ENCODE measurements at regions not wholly inside any gene's neighbourhood (a gene's known extent, or its start where the extent isn't known, plus 50 kb on each side); places are given as distances from the start of the nearest gene placed in this dataset.

DNA sequence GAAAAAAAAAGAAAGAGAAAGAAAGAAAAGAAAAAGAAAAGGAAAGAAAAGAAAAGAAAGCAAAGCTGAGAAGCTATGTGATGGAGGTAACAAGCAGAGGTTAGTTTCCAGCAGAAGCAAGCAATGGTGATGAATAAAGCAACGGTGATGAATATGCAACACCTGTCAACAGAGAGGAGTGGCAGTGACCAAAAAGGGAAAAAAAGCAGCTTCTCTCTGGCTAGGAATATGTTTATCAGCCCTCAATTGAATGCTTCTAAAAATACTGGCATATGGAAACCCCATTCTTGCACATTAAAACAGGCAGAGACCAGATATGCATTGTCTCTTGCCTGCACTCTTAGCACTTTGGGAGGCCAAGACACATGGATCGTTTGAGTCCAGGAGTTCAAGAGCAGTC, 100.9 kb downstream of the GJA1 start:
- DNase-seq (no peak), ATAC-seq (no peak)
- in situ Hi-C loops (cut with MboI; ENCODE audit: low sequenced_read_pairs in 4 of 4): no loop called here
- Histone ChIP-seq H3K36me3 (no peaks in the 10 kb centered on the region), H3K4me1 (no peaks in the 10 kb centered on the region), H3K27me3 (no peaks in the 10 kb centered on the region), H3K27ac (no peak overlapping the region), H3K9me3 (no peaks in the 10 kb centered on the region), H3K4me3 (no peak overlapping the region)
- intact Hi-C loops (cut with DNase I; ENCODE audit: low total_unique reads): no loop called here
- TF ChIP-seq POLR2A (IDR thresholded peaks at IDR 0.05) (no peak), CTCF (IDR thresholded peaks at IDR 0.05 in 4 of 5, conservative IDR thresholded peaks at IDR 0.05 in 1 of 5) (no peak)

DNA sequence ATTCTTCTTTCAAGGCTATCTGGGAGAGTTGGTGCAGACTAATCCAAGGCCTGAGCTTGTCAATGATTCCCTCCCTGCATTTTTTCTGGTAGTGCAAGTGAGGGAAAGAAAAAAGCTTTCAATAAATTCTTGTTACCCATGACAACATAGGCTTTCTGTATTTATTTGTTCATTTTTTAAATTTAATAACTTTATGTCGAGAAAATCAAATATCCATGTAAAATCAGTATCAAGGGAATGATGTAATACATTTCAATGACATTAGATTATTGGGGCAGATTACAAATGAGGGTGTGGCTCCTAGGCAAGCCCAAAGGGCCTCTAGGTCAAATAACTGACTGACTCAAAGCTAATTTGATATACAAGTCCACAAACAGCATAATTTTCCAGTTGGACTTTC, 104.0 kb downstream of the GJA1 start:
- no peaks in the 10 kb centered on the region for H3K4me1 ChIP-seq
- no peak overlapping the region for H3K4me3 ChIP-seq
- H3K9me3 ChIP-seq: no peaks in the 10 kb centered on the region
- H3K27ac ChIP-seq: no peak overlapping the region
- in situ Hi-C loops (cut with MboI; ENCODE audit: low sequenced_read_pairs in 4 of 4): no loop called here
- intact Hi-C loops (cut with DNase I; ENCODE audit: low total_unique reads): no loop called here
- no peaks in the 10 kb centered on the region for H3K27me3 ChIP-seq
- no peaks in the 10 kb centered on the region for H3K36me3 ChIP-seq
- no peak for TF ChIP-seq CTCF (IDR thresholded peaks at IDR 0.05 in 4 of 5, conservative IDR thresholded peaks at IDR 0.05 in 1 of 5)
- TF ChIP-seq POLR2A (IDR thresholded peaks at IDR 0.05): no peak
- no peak for ATAC-seq
- DNase-seq: no peak

- ATAC-seq (no peak), DNase-seq (no peak)
- TF ChIP-seq CTCF (IDR thresholded peaks at IDR 0.05 in 4 of 5, conservative IDR thresholded peaks at IDR 0.05 in 1 of 5) (no peak), POLR2A (IDR thresholded peaks at IDR 0.05) (no peak)
- intact Hi-C loops (cut with DNase I; ENCODE audit: low total_unique reads) (no loop called here), in situ Hi-C loops (cut with MboI; ENCODE audit: low sequenced_read_pairs in 4 of 4) (no loop called here)
- H3K27me3 ChIP-seq: no peaks in the 10 kb centered on the region
- H3K27ac ChIP-seq: no peak overlapping the region
- H3K4me1 ChIP-seq: no peaks in the 10 kb centered on the region
- H3K36me3 ChIP-seq: no peaks in the 10 kb centered on the region
- H3K4me3 ChIP-seq: no peak overlapping the region
- no peaks in the 10 kb centered on the region for H3K9me3 ChIP-seq
Observed at GRCh38 chr6:121540210-121540609, 104.8 kb downstream of the GJA1 start.

DNA sequence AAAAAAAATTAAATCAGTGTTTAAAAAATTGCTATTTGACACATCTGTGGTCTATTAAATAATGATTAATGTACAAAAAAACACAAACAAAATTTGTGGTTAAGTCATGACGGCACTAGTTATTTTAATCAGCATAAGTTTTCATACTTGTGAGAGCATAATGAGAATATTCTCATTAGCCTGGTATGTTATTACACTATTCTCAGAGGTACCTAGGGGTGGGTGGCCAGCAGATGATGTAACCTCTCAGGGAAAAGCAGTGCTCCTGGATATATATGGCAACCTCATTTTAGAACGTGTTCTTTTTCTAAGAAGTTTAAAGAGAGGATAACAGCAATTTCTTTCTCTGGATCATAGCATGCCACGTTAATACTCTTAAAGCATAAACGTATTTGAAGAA, 109.2 kb downstream of the GJA1 start:
- DNase-seq (no peak), ATAC-seq (no peak)
- H3K4me3 ChIP-seq: no peak overlapping the region
- intact Hi-C loops (cut with DNase I; ENCODE audit: low total_unique reads): no loop called here
- no peaks in the 10 kb centered on the region for H3K36me3 ChIP-seq
- H3K9me3 ChIP-seq: no peaks in the 10 kb centered on the region
- TF ChIP-seq POLR2A (IDR thresholded peaks at IDR 0.05) (no peak), CTCF (IDR thresholded peaks at IDR 0.05 in 4 of 5, conservative IDR thresholded peaks at IDR 0.05 in 1 of 5) (no peak)
- in situ Hi-C loops (cut with MboI; ENCODE audit: low sequenced_read_pairs in 4 of 4): no loop called here
- H3K27me3 ChIP-seq: no peaks in the 10 kb centered on the region
- H3K27ac ChIP-seq: no peak overlapping the region
- no peaks in the 10 kb centered on the region for H3K4me1 ChIP-seq

- H3K9me3 ChIP-seq: no peaks in the 10 kb centered on the region
- H3K36me3 ChIP-seq: no peaks in the 10 kb centered on the region
- ATAC-seq: no peak
- DNase-seq: no peak
- TF ChIP-seq POLR2A (IDR thresholded peaks at IDR 0.05): no peak
- TF ChIP-seq CTCF (IDR thresholded peaks at IDR 0.05 in 4 of 5, conservative IDR thresholded peaks at IDR 0.05 in 1 of 5): no peak
- no peak overlapping the region for H3K4me3 ChIP-seq
- H3K27ac ChIP-seq: no peak overlapping the region
- in situ Hi-C loops (cut with MboI; ENCODE audit: low sequenced_read_pairs in 4 of 4): no loop called here
- intact Hi-C loops (cut with DNase I; ENCODE audit: low total_unique reads): no loop called here
- H3K27me3 ChIP-seq: no peaks in the 10 kb centered on the region
- no peaks in the 10 kb centered on the region for H3K4me1 ChIP-seq
Observed at GRCh38 chr6:121548131-121548530, 112.7 kb downstream of the GJA1 start.
